ENCODE measurements at regions not wholly inside any gene's neighbourhood (a gene's known extent, or its start where the extent isn't known, plus 50 kb on each side); places are given as distances from the start of the nearest gene placed in this dataset.

DNA sequence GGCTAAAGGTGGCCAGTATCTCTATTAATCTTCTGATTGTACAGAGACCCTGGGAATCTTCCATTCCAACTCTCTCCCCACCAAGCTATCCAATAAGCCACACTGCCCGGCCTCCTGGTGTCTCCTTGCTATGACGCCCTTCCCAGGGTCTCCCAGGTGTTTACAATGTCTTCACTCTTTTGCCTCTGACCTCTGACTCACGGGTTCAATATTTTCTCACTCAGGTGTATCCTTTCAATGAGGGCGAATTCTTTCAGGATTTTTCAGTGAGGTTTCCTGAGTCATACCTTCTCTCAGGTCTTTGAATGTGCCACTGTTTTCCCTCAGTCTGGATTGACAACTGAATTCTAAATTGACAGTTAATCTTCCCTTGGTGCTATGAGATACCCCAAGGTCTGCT, 53.7 kb upstream of the IRX4 start:
- DNase-seq (ENCODE audit: low spot score) = no peak

DNA sequence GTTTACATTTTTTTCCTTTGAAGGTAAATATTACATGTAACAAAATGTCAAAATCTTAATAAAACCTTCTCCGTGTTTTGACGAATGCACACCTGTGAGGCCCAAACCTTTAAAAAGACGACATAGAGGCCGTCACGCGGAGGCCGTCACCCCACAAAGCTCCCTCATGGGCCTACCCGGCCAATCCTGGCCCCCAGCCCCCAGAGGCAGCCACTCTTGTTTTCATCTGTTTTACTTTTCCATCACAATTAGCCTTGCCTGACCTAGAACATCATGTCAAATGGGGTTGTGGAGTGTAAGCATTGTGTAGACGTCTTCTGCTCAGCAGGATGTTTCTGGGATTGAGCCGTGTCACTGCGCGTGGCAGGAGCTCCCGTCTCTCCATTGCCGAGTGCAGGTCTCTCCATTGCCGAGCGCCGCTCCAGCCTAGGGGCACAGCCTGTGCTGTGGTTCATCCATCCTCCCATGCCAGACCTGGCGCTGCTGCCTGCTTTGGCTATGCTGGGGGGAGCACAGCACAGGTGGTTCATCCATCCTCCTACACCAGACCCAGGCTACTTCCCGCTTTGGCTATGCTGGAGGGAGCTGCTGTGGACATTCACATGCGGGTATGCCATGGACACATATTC, 52.2 kb upstream of the IRX4 start:
- DNase-seq (ENCODE audit: low spot score) = no peak

DNA sequence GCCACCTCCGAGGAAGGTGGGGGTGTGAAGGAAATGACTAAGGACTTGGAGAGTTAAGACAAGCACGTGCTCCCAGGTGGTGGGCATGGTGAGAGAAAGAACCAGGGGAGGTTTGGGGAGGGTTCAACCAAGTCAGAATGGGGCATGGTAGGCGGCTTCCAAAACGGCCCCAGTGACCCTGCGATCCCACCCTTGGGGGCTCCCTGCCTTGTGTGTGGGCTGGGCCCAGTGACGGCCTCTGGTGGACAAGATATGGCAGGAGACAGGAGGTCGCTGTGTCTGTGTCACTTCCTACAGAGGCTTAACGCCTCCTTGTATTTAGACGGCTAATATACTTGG, 51.3 kb upstream of the IRX4 start:
- DNase-seq (ENCODE audit: low spot score) = no peak

DNA sequence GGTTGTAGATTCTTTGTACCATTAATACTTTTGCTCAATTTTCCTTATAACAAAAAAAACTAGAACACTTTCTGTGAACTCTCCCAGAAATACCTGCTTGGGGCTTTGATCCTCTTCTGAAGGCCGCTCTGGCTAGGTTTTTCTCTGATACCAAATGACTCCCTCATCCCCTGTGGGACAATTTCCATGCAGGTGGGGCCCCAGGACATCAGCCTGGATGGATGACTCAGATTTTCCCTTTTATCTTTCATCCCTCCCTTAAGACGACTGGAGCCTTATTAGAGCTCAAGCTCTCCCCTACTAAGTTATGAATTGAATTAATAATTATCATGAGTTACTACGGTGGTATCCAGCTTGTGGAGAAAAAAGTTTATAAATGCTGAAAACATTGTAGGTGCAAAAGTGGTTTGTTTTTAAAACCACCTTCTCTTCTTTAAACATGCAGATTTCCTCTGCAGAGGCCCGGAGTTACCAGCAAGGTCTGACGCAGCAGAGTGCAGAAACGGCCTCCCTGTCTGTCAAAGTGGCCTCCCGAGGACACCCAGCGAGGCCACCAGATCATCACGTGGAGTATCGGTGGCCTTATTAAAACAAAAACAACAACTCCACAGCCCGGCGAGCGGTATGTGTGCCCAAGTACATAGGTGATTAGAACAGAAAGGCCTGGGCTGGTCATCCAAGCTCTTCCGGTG, 50.8 kb upstream of the IRX4 start:
- no peak for DNase-seq (ENCODE audit: low spot score)
